ENCODE measurements at regions not wholly inside any gene's neighbourhood (a gene's known extent, or its start where the extent isn't known, plus 50 kb on each side); places are given as distances from the start of the nearest gene placed in this dataset.

DNA sequence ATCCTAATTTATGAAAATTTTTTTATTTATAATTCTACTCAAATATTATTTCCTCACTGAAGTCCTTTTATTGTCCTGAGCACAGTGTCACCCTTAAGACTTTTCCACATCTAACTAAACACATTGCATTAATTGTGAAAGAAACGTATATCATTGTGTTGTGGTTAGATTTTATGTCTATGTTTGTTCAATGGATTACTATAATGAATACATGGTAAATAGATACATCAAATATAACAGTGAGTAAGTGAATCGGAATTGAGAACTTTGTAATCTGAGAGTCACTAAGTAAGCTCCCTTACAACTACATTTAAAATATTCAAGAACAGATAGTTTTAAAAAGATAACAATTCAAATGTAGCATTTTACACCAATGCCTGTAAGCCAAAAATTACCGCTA is 417.6 kb upstream of the PCDH20 start:
- H3K27me3 ChIP-seq (ENCODE audit: insufficient read depth, low read length, poor library complexity): no peaks in the 10 kb centered on the region
- no peaks in the 10 kb centered on the region for H3K79me1 ChIP-seq (ENCODE audit: low read length)
- H2AK5ac ChIP-seq (ENCODE audit: low read length): no peak overlapping the region
- H3K4me2 ChIP-seq (ENCODE audit: low read length): no peak overlapping the region
- H3K79me2 ChIP-seq (ENCODE audit: control insufficient read depth, insufficient read depth, low read length): no peaks in the 10 kb centered on the region
- no peak overlapping the region for H2BK120ac ChIP-seq (ENCODE audit: low read depth, low read length)
- H2BK5ac ChIP-seq (ENCODE audit: low read length): no peak overlapping the region
- no CpG with 5 or more reads among the region's 3 CpGs for WGBS (ENCODE audit: extremely low coverage, insufficient coverage, low lambda C conversion rate)
- no peak overlapping the region for H3K27ac ChIP-seq (ENCODE audit: low read depth, low read length)
- no peak overlapping the region for H3K9ac ChIP-seq (ENCODE audit: low read length)
- H4K5ac ChIP-seq (ENCODE audit: low read length): no peak overlapping the region
- no peaks in the 10 kb centered on the region for H3K36me3 ChIP-seq (ENCODE audit: control insufficient read depth, insufficient read depth, low read length)
- H2BK15ac ChIP-seq (replicated peaks; ENCODE audit: low read depth): no peak overlapping the region
- no peak for DNase-seq
- H3K4me1 ChIP-seq (ENCODE audit: control insufficient read depth, low read depth, low read length): no peaks in the 10 kb centered on the region
- H3K4me3 ChIP-seq (ENCODE audit: low read length): no peak overlapping the region
- H3K23ac ChIP-seq (ENCODE audit: low read length): no peak overlapping the region
- H3K56ac ChIP-seq (ENCODE audit: low read length): no peak overlapping the region
- no peak overlapping the region for H3K4ac ChIP-seq (ENCODE audit: low read depth, low read length)
- no peak overlapping the region for H3K18ac ChIP-seq (ENCODE audit: low read length)
- no peak overlapping the region for H4K8ac ChIP-seq (ENCODE audit: low read depth, low read length)

DNA sequence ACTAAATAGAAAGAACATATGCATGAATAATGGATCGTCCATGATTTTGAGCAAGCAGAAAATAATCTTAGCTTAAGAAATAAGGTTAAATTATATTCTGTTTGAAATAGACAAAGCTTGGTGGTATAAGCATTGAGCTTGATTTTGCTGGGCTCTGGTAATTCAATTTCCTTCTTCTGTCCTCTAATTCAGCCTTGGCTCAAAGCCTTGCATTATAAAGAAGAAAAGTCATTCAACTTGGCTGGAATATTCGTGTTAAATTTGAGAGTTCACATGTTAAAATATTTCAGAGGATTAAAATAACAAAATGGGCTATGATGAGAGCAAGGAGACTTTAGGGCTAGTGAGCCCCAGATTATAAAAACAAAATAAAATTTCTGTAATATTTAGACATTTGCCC is 415.4 kb upstream of the PCDH20 start:
- Histone ChIP-seq H3K27ac (ENCODE audit: low read depth, low read length) (no peak overlapping the region), H4K8ac (ENCODE audit: low read depth, low read length) (no peak overlapping the region), H2BK15ac (replicated peaks; ENCODE audit: low read depth) (no peak overlapping the region), H3K4me2 (ENCODE audit: low read length) (no peak overlapping the region), H3K4me1 (ENCODE audit: control insufficient read depth, low read depth, low read length) (no peaks in the 10 kb centered on the region), H3K18ac (ENCODE audit: low read length) (no peak overlapping the region), H3K79me1 (ENCODE audit: low read length) (no peaks in the 10 kb centered on the region), H2AK5ac (ENCODE audit: low read length) (no peak overlapping the region), H3K4ac (ENCODE audit: low read depth, low read length) (no peak overlapping the region), H3K9ac (ENCODE audit: low read length) (no peak overlapping the region), H3K56ac (ENCODE audit: low read length) (no peak overlapping the region), H2BK120ac (ENCODE audit: low read depth, low read length) (no peak overlapping the region), H3K27me3 (ENCODE audit: insufficient read depth, low read length, poor library complexity) (no peaks in the 10 kb centered on the region), H3K36me3 (ENCODE audit: control insufficient read depth, insufficient read depth, low read length) (no peaks in the 10 kb centered on the region), H3K4me3 (ENCODE audit: low read length) (no peak overlapping the region), H4K5ac (ENCODE audit: low read length) (no peak overlapping the region), H3K79me2 (ENCODE audit: control insufficient read depth, insufficient read depth, low read length) (no peaks in the 10 kb centered on the region), H3K23ac (ENCODE audit: low read length) (no peak overlapping the region), H2BK5ac (ENCODE audit: low read length) (no peak overlapping the region)
- WGBS (ENCODE audit: extremely low coverage, insufficient coverage, low lambda C conversion rate): no CpG with 5 or more reads among the region's 2 CpGs
- no peak for DNase-seq

DNA sequence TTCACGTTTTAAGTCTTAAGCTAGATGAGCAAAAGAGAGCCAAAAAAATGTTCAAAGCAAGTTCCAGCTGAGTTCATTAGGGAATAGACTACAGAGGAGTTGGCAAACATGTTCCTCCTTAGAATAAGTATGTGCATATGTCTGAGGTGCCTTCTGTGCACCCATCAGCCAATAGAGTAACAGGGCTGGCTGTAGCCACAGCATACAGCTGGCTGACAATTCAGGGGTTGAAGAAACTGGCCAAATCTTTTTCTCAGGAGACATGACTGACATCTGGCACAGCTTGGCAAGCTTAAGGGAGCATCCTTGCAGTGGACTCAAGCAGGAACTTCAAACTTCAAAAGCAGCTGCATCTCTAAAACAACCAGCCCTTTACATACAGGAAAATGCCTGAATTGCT is 414.8 kb upstream of the PCDH20 start:
- no peak overlapping the region for H3K27ac ChIP-seq (ENCODE audit: low read depth, low read length)
- H3K56ac ChIP-seq (ENCODE audit: low read length): no peak overlapping the region
- no peak overlapping the region for H3K4ac ChIP-seq (ENCODE audit: low read depth, low read length)
- H3K18ac ChIP-seq (ENCODE audit: low read length): no peak overlapping the region
- no peak overlapping the region for H2BK15ac ChIP-seq (replicated peaks; ENCODE audit: low read depth)
- no peak overlapping the region for H2BK120ac ChIP-seq (ENCODE audit: low read depth, low read length)
- H4K8ac ChIP-seq (ENCODE audit: low read depth, low read length): no peak overlapping the region
- H3K9ac ChIP-seq (ENCODE audit: low read length): no peak overlapping the region
- H4K5ac ChIP-seq (ENCODE audit: low read length): no peak overlapping the region
- H3K4me2 ChIP-seq (ENCODE audit: low read length): no peak overlapping the region
- DNase-seq: no peak
- no peaks in the 10 kb centered on the region for H3K79me2 ChIP-seq (ENCODE audit: control insufficient read depth, insufficient read depth, low read length)
- H3K4me1 ChIP-seq (ENCODE audit: control insufficient read depth, low read depth, low read length): no peaks in the 10 kb centered on the region
- WGBS (ENCODE audit: extremely low coverage, insufficient coverage, low lambda C conversion rate): no CpG with 5 or more reads among the region's 1 CpG
- H3K79me1 ChIP-seq (ENCODE audit: low read length): no peaks in the 10 kb centered on the region
- no peak overlapping the region for H2AK5ac ChIP-seq (ENCODE audit: low read length)
- H3K27me3 ChIP-seq (ENCODE audit: insufficient read depth, low read length, poor library complexity): no peaks in the 10 kb centered on the region
- no peak overlapping the region for H2BK5ac ChIP-seq (ENCODE audit: low read length)
- no peak overlapping the region for H3K23ac ChIP-seq (ENCODE audit: low read length)
- no peak overlapping the region for H3K4me3 ChIP-seq (ENCODE audit: low read length)
- no peaks in the 10 kb centered on the region for H3K36me3 ChIP-seq (ENCODE audit: control insufficient read depth, insufficient read depth, low read length)

DNA sequence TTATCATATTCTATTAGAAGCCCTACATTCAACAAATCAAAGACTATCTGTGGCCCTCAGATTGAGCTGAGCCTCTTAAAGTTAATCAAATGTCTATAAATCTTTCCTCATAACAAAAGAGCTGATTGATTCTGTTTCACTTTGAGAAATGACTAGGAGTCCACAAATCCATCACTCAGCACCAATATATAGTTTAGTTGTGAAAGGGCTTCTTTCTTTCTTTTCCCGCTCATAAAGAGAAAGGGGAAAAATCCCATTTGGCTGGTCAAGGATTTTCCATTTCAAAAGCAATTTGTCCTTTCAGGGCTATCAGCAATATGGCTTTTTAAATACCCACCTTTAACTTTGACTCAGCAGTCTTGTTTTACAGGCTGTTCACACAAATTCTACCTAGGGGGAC is 408.5 kb upstream of the PCDH20 start:
- WGBS (ENCODE audit: extremely low coverage, insufficient coverage, low lambda C conversion rate): no CpG with 5 or more reads among the region's 1 CpG
- H4K5ac ChIP-seq (ENCODE audit: low read length): no peak overlapping the region
- no peak for DNase-seq
- H3K79me1 ChIP-seq (ENCODE audit: low read length): no peaks in the 10 kb centered on the region
- no peak overlapping the region for H2BK5ac ChIP-seq (ENCODE audit: low read length)
- H2AK5ac ChIP-seq (ENCODE audit: low read length): no peak overlapping the region
- no peak overlapping the region for H4K8ac ChIP-seq (ENCODE audit: low read depth, low read length)
- H3K9ac ChIP-seq (ENCODE audit: low read length): no peak overlapping the region
- H3K27me3 ChIP-seq (ENCODE audit: insufficient read depth, low read length, poor library complexity): no peaks in the 10 kb centered on the region
- H3K4me1 ChIP-seq (ENCODE audit: control insufficient read depth, low read depth, low read length): no peaks in the 10 kb centered on the region
- no peak overlapping the region for H3K4ac ChIP-seq (ENCODE audit: low read depth, low read length)
- H3K4me3 ChIP-seq (ENCODE audit: low read length): no peak overlapping the region
- H2BK15ac ChIP-seq (replicated peaks; ENCODE audit: low read depth): no peak overlapping the region
- H3K18ac ChIP-seq (ENCODE audit: low read length): no peak overlapping the region
- H2BK120ac ChIP-seq (ENCODE audit: low read depth, low read length): no peak overlapping the region
- no peak overlapping the region for H3K23ac ChIP-seq (ENCODE audit: low read length)
- no peaks in the 10 kb centered on the region for H3K79me2 ChIP-seq (ENCODE audit: control insufficient read depth, insufficient read depth, low read length)
- no peak overlapping the region for H3K27ac ChIP-seq (ENCODE audit: low read depth, low read length)
- no peak overlapping the region for H3K56ac ChIP-seq (ENCODE audit: low read length)
- H3K4me2 ChIP-seq (ENCODE audit: low read length): no peak overlapping the region
- H3K36me3 ChIP-seq (ENCODE audit: control insufficient read depth, insufficient read depth, low read length): no peaks in the 10 kb centered on the region

DNA sequence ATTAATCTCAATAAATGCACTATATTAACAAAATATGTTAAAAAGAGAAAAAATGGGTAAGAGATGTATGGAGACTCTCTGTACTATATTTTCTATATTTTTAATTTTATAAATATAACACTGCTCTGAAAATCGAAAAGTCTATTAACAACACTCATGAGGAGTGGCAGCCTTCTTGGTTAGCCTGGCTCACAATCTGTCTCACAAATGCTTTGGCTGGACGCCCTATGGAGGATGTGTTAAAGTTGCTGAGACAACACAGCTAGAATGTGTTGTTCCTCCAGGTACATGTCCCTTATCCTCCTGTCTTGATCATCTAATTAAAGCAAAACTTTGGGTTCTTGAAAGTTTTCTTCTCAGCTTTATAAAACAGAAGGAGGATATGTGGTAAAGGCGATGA is 396.6 kb upstream of the PCDH20 start:
- Histone ChIP-seq H3K4me2 (ENCODE audit: low read length) (no peak overlapping the region), H3K27me3 (ENCODE audit: insufficient read depth, low read length, poor library complexity) (no peaks in the 10 kb centered on the region), H3K18ac (ENCODE audit: low read length) (no peak overlapping the region), H3K4me3 (ENCODE audit: low read length) (no peak overlapping the region), H3K36me3 (ENCODE audit: control insufficient read depth, insufficient read depth, low read length) (no peaks in the 10 kb centered on the region), H3K4me1 (ENCODE audit: control insufficient read depth, low read depth, low read length) (no peaks in the 10 kb centered on the region), H2BK15ac (replicated peaks; ENCODE audit: low read depth) (no peak overlapping the region), H3K27ac (ENCODE audit: low read depth, low read length) (no peak overlapping the region), H4K8ac (ENCODE audit: low read depth, low read length) (no peak overlapping the region), H2BK120ac (ENCODE audit: low read depth, low read length) (no peak overlapping the region), H2BK5ac (ENCODE audit: low read length) (no peak overlapping the region), H3K79me2 (ENCODE audit: control insufficient read depth, insufficient read depth, low read length) (no peaks in the 10 kb centered on the region), H4K5ac (ENCODE audit: low read length) (no peak overlapping the region), H3K56ac (ENCODE audit: low read length) (no peak overlapping the region), H2AK5ac (ENCODE audit: low read length) (no peak overlapping the region), H3K9ac (ENCODE audit: low read length) (no peak overlapping the region), H3K4ac (ENCODE audit: low read depth, low read length) (no peak overlapping the region), H3K79me1 (ENCODE audit: low read length) (no peaks in the 10 kb centered on the region), H3K23ac (ENCODE audit: low read length) (no peak overlapping the region)
- no peak for DNase-seq
- no CpG with 5 or more reads among the region's 3 CpGs for WGBS (ENCODE audit: extremely low coverage, insufficient coverage, low lambda C conversion rate)

DNA sequence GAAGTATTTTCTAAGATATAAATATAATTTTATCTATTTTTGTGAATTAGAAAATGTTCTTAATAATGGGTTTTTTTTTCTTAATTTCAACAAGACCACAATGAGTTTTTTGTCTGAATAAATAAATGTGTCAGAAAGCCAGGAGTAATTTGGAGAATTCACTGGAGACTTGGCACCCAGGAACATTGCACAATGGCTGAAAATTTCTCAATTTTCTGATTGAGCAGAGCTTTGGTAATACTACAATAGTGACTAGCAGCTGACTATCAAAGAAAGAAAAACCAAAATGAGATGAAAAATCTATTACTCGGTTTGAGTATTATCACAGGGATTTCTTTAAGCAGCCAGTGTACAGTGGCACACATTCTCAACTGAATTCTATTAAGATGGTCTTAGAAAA is 394.4 kb upstream of the PCDH20 start:
- no peak overlapping the region for H2BK120ac ChIP-seq (ENCODE audit: low read depth, low read length)
- no peak overlapping the region for H3K4ac ChIP-seq (ENCODE audit: low read depth, low read length)
- H3K9ac ChIP-seq (ENCODE audit: low read length): no peak overlapping the region
- no peak overlapping the region for H4K5ac ChIP-seq (ENCODE audit: low read length)
- no peak overlapping the region for H2BK5ac ChIP-seq (ENCODE audit: low read length)
- no peak overlapping the region for H3K56ac ChIP-seq (ENCODE audit: low read length)
- H3K4me3 ChIP-seq (ENCODE audit: low read length): no peak overlapping the region
- H3K79me1 ChIP-seq (ENCODE audit: low read length): no peaks in the 10 kb centered on the region
- H2BK15ac ChIP-seq (replicated peaks; ENCODE audit: low read depth): no peak overlapping the region
- no peaks in the 10 kb centered on the region for H3K79me2 ChIP-seq (ENCODE audit: control insufficient read depth, insufficient read depth, low read length)
- no peak overlapping the region for H4K8ac ChIP-seq (ENCODE audit: low read depth, low read length)
- H3K36me3 ChIP-seq (ENCODE audit: control insufficient read depth, insufficient read depth, low read length): no peaks in the 10 kb centered on the region
- DNase-seq: no peak
- no peak overlapping the region for H3K23ac ChIP-seq (ENCODE audit: low read length)
- no peaks in the 10 kb centered on the region for H3K27me3 ChIP-seq (ENCODE audit: insufficient read depth, low read length, poor library complexity)
- no peaks in the 10 kb centered on the region for H3K4me1 ChIP-seq (ENCODE audit: control insufficient read depth, low read depth, low read length)
- no peak overlapping the region for H3K4me2 ChIP-seq (ENCODE audit: low read length)
- no CpG with 5 or more reads among the region's 1 CpG for WGBS (ENCODE audit: extremely low coverage, insufficient coverage, low lambda C conversion rate)
- H3K27ac ChIP-seq (ENCODE audit: low read depth, low read length): no peak overlapping the region
- H2AK5ac ChIP-seq (ENCODE audit: low read length): no peak overlapping the region
- no peak overlapping the region for H3K18ac ChIP-seq (ENCODE audit: low read length)
